GM23248 (cell line): ENCODE measurements at regions not wholly inside any gene's neighbourhood (a gene's known extent, or its start where the extent isn't known, plus 50 kb on each side); places are given as distances from the start of the nearest gene placed in this dataset.

Experiments used
- EZH2 ChIP-seq: fragments of 200-600 bp; sonication (generic); IDR thresholded peaks from 2 replicates; pipeline ENCODE4 v1.6.1; 2018; ENCODE audit warnings: antibody characterized with exemption, mild to moderate bottlenecking; ENCODE audit not compliant: insufficient read depth, poor library complexity, severe bottlenecking
- EZH2phosphoT487 ChIP-seq: fragments of 200-600 bp; sonication (generic); IDR thresholded peaks from 2 replicates; pipeline ENCODE4 v1.6.1; 2018; ENCODE audit warnings: antibody characterized with exemption, moderate library complexity, mild to moderate bottlenecking, low read depth; ENCODE audit not compliant: insufficient read depth

GRCh38 chr12:69161829-69162228, 77.5 kb upstream of the CPSF6 start:
- TF ChIP-seq EZH2 (no peak), EZH2phosphoT487 (no peak)
